DOHH2 (cell line): ENCODE measurements at regions not wholly inside any gene's neighbourhood (a gene's known extent, or its start where the extent isn't known, plus 50 kb on each side); places are given as distances from the start of the nearest gene placed in this dataset.

Source experiments
- H3F3A ChIP-seq: fragments of 200-600 bp; sonication (generic), shearing (Covaris generic); 2 replicates; pipeline ENCODE4 v1.6.0; 2016; ENCODE audit warnings: antibody characterized with exemption, mild to moderate bottlenecking; ENCODE audit not compliant: control insufficient read depth, insufficient read depth
- H3K27ac ChIP-seq: fragments of 200-600 bp; sonication (generic); 2 replicates; pipeline ENCODE4 v1.5.1; 2014; ENCODE audit warnings: low read depth, mild to moderate bottlenecking, low read length, moderate library complexity
- H3K27me3 ChIP-seq: fragments of 200-600 bp; sonication (generic); 2 replicates; pipeline ENCODE4 v1.6.1; 2014; ENCODE audit warnings: mild to moderate bottlenecking, low read length, mixed read lengths; ENCODE audit not compliant: control insufficient read depth
- H3K36me3 ChIP-seq: fragments of 200-600 bp; sonication (generic); 2 replicates; pipeline ENCODE4 v1.6.1; 2014; ENCODE audit warnings: mild to moderate bottlenecking, low read length, moderate library complexity, mixed read lengths; ENCODE audit not compliant: control insufficient read depth
- H3K4me1 ChIP-seq: fragments of 200-600 bp; sonication (generic); 2 replicates; pipeline ENCODE4 v1.6.1; 2014; ENCODE audit warnings: mild to moderate bottlenecking, low read length, mixed read lengths; ENCODE audit not compliant: control insufficient read depth
- H3K4me2 ChIP-seq: fragments of 200-600 bp; sonication (generic); 2 replicates; pipeline ENCODE4 v1.6.0; 2014; ENCODE audit warnings: mild to moderate bottlenecking, low read length, moderate library complexity
- H3K4me3 ChIP-seq: fragments of 200-600 bp; sonication (generic); 2 replicates; pipeline ENCODE4 v1.5.1; 2014; ENCODE audit warnings: mild to moderate bottlenecking, low read length, mixed read lengths
- H3K79me2 ChIP-seq: fragments of 200-600 bp; sonication (generic); 2 replicates; pipeline ENCODE4 v1.6.1; 2014; ENCODE audit warnings: mild to moderate bottlenecking, low read length, mixed read lengths; ENCODE audit not compliant: control insufficient read depth
- H3K9me2 ChIP-seq: fragments of 200-600 bp; sonication (generic); replicated peaks from 2 replicates; pipeline ENCODE4 v1.6.1; 2014; ENCODE audit warnings: mild to moderate bottlenecking, low read length, mixed read lengths; ENCODE audit not compliant: control insufficient read depth
- H3K9me3 ChIP-seq: fragments of 200-600 bp; sonication (generic); 2 replicates; pipeline ENCODE4 v1.6.1; 2014; ENCODE audit warnings: antibody characterized with exemption, low read length, mixed read lengths; ENCODE audit not compliant: control insufficient read depth, insufficient read depth
- H4K20me1 ChIP-seq: fragments of 200-600 bp; sonication (generic); 2 replicates; pipeline ENCODE4 v1.6.0; 2014; ENCODE audit warnings: low read depth, mild to moderate bottlenecking, antibody characterized with exemption, low read length, moderate library complexity; ENCODE audit not compliant: control insufficient read depth, insufficient read depth
- EZH2phosphoT487 ChIP-seq: fragments of 200-600 bp; sonication (generic); IDR thresholded peaks from 2 replicates; pipeline ENCODE4 v1.6.1; 2017; ENCODE audit warnings: borderline replicate concordance, mild to moderate bottlenecking, antibody characterized with exemption, low read length, moderate library complexity, mixed read lengths
- TF ChIP-seq, protein P1 (sequence below): fragments of 200-600 bp; sonication (generic); IDR thresholded peaks from one replicate; pipeline ENCODE4 v1.5.1; 2014; ENCODE audit warnings: antibody characterized with exemption, mild to moderate bottlenecking, low read depth, low read length; ENCODE audit not compliant: poor library complexity, severe bottlenecking

DNA sequence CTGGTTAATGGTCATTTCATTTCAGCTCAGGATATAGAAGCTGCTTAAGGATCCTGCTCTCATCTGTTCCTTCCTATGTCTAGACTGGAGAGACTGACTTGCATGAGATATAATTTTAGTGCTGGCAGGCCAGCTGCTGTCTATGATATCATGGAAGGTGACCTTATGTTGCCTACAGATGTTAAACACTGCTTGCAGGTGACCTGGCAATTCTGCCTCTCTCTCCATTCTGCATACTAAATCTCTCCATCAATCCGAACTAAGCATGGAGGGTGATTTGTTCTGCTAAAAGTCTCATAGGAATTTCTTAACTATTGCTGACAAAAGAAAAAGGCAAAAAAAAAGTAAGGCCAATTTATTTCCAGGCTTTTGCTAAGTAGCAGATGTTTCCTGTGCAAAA lies 81.0 kb downstream of the CCNA1 start:
- Histone ChIP-seq H3K4me1 (peaks cover 49% of the 10 kb centered on the region), H4K20me1 (no peaks in the 10 kb centered on the region), H3K4me2 (peak overlapping the region; percentile 67), H3K4me3 (peak overlapping the region; percentile 48), H3K27me3 (no peaks in the 10 kb centered on the region), H3K27ac (peak overlapping the region; percentile 58), H3F3A (peaks cover 2% of the 10 kb centered on the region; the same call in 1 of the 2 replicates), H3K79me2 (no peaks in the 10 kb centered on the region), H3K9me2 (no peaks in the 10 kb centered on the region), H3K9me3 (no peaks in the 10 kb centered on the region), H3K36me3 (no peaks in the 10 kb centered on the region)
- TF ChIP-seq, protein P1, sequence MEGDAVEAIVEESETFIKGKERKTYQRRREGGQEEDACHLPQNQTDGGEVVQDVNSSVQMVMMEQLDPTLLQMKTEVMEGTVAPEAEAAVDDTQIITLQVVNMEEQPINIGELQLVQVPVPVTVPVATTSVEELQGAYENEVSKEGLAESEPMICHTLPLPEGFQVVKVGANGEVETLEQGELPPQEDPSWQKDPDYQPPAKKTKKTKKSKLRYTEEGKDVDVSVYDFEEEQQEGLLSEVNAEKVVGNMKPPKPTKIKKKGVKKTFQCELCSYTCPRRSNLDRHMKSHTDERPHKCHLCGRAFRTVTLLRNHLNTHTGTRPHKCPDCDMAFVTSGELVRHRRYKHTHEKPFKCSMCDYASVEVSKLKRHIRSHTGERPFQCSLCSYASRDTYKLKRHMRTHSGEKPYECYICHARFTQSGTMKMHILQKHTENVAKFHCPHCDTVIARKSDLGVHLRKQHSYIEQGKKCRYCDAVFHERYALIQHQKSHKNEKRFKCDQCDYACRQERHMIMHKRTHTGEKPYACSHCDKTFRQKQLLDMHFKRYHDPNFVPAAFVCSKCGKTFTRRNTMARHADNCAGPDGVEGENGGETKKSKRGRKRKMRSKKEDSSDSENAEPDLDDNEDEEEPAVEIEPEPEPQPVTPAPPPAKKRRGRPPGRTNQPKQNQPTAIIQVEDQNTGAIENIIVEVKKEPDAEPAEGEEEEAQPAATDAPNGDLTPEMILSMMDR: no peak
- no peak for TF ChIP-seq EZH2phosphoT487

DNA sequence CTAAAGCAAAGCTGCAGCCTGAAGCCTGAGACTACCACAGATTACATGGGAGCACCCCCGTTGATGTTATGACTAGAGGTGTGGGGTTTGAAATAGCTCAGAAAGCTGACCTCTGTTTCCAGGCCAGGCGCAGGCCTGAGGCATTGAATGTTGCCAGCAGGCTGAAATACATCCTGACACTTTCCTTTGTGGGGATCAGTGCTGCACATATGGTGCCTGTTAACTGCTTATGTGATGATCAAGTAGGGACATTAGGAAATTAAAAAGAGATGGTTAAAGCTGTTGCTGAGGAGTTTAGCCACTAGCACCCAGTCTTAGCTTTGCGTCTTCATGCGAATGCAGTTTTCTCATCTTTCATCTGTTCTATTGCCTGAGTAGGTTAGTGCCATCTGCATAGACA lies 83.2 kb downstream of the CCNA1 start:
- no peaks in the 10 kb centered on the region for H3K27me3 ChIP-seq
- peaks cover 2% of the 10 kb centered on the region; the same call in 1 of the 2 replicates for H3F3A ChIP-seq
- H3K4me3 ChIP-seq: no peak overlapping the region
- TF ChIP-seq EZH2phosphoT487: no peak
- TF ChIP-seq, protein P1: no peak
- H3K27ac ChIP-seq: no peak overlapping the region
- no peaks in the 10 kb centered on the region for H3K36me3 ChIP-seq
- no peaks in the 10 kb centered on the region for H3K79me2 ChIP-seq
- H4K20me1 ChIP-seq: no peaks in the 10 kb centered on the region
- no peaks in the 10 kb centered on the region for H3K9me3 ChIP-seq
- H3K9me2 ChIP-seq: no peaks in the 10 kb centered on the region
- no peak overlapping the region for H3K4me2 ChIP-seq
- peaks cover 71% of the 10 kb centered on the region for H3K4me1 ChIP-seq

DNA sequence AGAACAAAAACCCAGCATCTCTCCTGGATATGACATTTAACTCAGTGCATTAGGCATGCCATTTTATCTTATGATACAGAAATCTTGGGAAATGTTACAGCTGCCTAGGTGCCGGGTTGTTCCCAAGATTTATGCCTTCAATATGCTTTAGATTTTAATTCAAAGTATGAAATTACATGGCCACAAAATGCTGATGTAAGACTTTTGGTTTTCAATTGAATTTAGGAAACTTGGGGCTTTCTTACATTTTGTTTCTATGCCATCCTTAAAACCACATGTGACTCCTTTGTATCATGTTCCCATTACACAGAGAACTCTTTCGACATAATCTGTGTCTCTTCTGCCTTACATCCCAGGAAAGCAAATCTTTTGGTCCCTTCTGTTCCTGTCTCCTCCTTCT lies 83.9 kb downstream of the CCNA1 start:
- H3K27me3 ChIP-seq: no peaks in the 10 kb centered on the region
- TF ChIP-seq EZH2phosphoT487: no peak
- TF ChIP-seq, protein P1: no peak

DNA sequence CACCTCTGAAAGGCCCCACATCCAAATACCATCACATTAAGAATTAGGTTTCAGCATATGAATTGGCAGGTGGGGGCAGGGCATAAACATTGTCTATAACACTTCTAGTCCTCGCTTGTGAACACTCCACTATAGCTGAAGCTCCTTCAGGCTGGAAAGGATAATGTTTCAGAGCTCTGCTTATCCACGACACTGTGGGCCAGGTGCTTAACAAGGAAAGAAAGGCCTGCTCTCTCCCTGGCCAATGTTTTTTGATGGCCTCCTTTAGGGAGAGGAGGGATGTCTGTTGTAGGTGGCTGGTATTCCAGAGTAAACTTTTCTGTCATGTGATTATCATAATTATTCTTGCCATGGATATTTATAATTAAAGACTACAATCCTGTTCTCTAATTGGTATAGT lies 86.4 kb downstream of the CCNA1 start:
- no peak overlapping the region for H3K27ac ChIP-seq
- no peaks in the 10 kb centered on the region for H4K20me1 ChIP-seq
- H3K27me3 ChIP-seq: no peaks in the 10 kb centered on the region
- no peaks in the 10 kb centered on the region for H3K36me3 ChIP-seq
- peaks cover 2% of the 10 kb centered on the region; the same call in 1 of the 2 replicates for H3F3A ChIP-seq
- TF ChIP-seq, protein P1: no peak
- no peak for TF ChIP-seq EZH2phosphoT487
- no peaks in the 10 kb centered on the region for H3K9me2 ChIP-seq
- H3K4me1 ChIP-seq: peaks cover 62% of the 10 kb centered on the region
- peak overlapping the region; percentile 24 for H3K4me2 ChIP-seq
- H3K79me2 ChIP-seq: no peaks in the 10 kb centered on the region
- H3K9me3 ChIP-seq: no peaks in the 10 kb centered on the region
- no peak overlapping the region for H3K4me3 ChIP-seq

More for the DNA sequence above, 83.9 kb downstream of the CCNA1 start:
- Histone ChIP-seq H3K4me2 (no peak overlapping the region), H3K4me1 (peaks cover 77% of the 10 kb centered on the region), H3K36me3 (no peaks in the 10 kb centered on the region), H4K20me1 (no peaks in the 10 kb centered on the region), H3K27ac (no peak overlapping the region), H3K4me3 (no peak overlapping the region), H3K9me2 (no peaks in the 10 kb centered on the region), H3K9me3 (no peaks in the 10 kb centered on the region), H3K79me2 (no peaks in the 10 kb centered on the region), H3F3A (peaks cover 2% of the 10 kb centered on the region; the same call in 1 of the 2 replicates)
